GM10248 (cell line): ENCODE measurements at regions not wholly inside any gene's neighbourhood (a gene's known extent, or its start where the extent isn't known, plus 50 kb on each side); places are given as distances from the start of the nearest gene placed in this dataset.

Experiments
- CTCF ChIA-PET: fragments of 300-600 bp; sonication (Branson Sonifier 250); formaldehyde crosslinking; extraction: SDS; loops from one replicate; lab custom pipeline; 2021; ENCODE audit warnings: antibody characterized with exemption; lab: Yijun Ruan, JAX
- POLR2A ChIA-PET: fragments of 350-650 bp; sonication (Branson Sonifier 250); formaldehyde crosslinking; extraction: SDS; loops from one replicate; lab custom pipeline; 2020; ENCODE audit warnings: antibody characterized with exemption; lab: Yijun Ruan, JAX
- DNase-seq: peaks from one replicate; pipeline ENCODE4 v3.0.0; 2012; ENCODE audit errors: extremely low spot score
- CTCF ChIP-seq: IDR thresholded peaks from 2 replicates; pipeline ENCODE4 v1.5.1; 2012; ENCODE audit warnings: mild to moderate bottlenecking, low read depth; ENCODE audit errors: extremely low read depth, missing control alignments, control extremely low read depth

GRCh38 chr1:68677684-68678351, 180.9 kb upstream of the DEPDC1 start:
- no peak for TF ChIP-seq CTCF
- POLR2A ChIA-PET, result no interaction called here
- DNase-seq, result no peak
- CTCF ChIA-PET, result no interaction called here

GRCh38 chr1:68696221-68696620, 199.3 kb upstream of the DEPDC1 start:
- CTCF ChIA-PET, result interaction anchor here (0.9 kb wide), 1 partner anchor 53 kb away, joined by 3 read pairs; no protein-coding TSS in a partner anchor
- POLR2A ChIA-PET, result no interaction called here

GRCh38 chr1:68703921-68704354, 207.1 kb upstream of the DEPDC1 start:
- TF ChIP-seq CTCF, result no peak
- CTCF ChIA-PET, result no interaction called here
- POLR2A ChIA-PET, result no interaction called here
- no peak for DNase-seq

More at GRCh38 chr1:68696221-68696620, 199.3 kb upstream of the DEPDC1 start:
- TF ChIP-seq CTCF, result no peak
- DNase-seq, result no peak

GRCh38 chr1:68704800-68705443, 208.0 kb upstream of the DEPDC1 start:
- TF ChIP-seq CTCF, result no peak
- no peak for DNase-seq
- ChIA-PET POLR2A (no interaction called here), CTCF (interaction anchor here (2.1 kb wide), 1 partner anchor 10 kb away, joined by 6 read pairs; no protein-coding TSS in a partner anchor)

GRCh38 chr1:68705466-68705865, 208.6 kb upstream of the DEPDC1 start:
- ChIA-PET POLR2A (no interaction called here), CTCF (interaction anchor here (2.1 kb wide), 1 partner anchor 10 kb away, joined by 6 read pairs; no protein-coding TSS in a partner anchor)
- TF ChIP-seq CTCF, result no peak
- DNase-seq, result no peak

- POLR2A ChIA-PET, result no interaction called here
- no peak for DNase-seq
- no peak for TF ChIP-seq CTCF
- CTCF ChIA-PET, result interaction anchor here (1.1 kb wide), 1 partner anchor 9 kb away, joined by 3 read pairs; no protein-coding TSS in a partner anchor
Measured at GRCh38 chr1:68706639-68707317, 209.9 kb upstream of the DEPDC1 start.
